Gastrocnemius medialis (tissue), 4 donors: ENCODE measurements at regions not wholly inside any gene's neighbourhood (a gene's known extent, or its start where the extent isn't known, plus 50 kb on each side); places are given as distances from the start of the nearest gene placed in this dataset.

Experiments
- POLR2A ChIP-seq, 2 donors: fragments of 450-650 bp; IDR thresholded peaks; one replicate each; pipeline ENCODE4 v1.6.1; 2017; ENCODE audit warnings: antibody characterized with exemption in 2 of 2, mild to moderate bottlenecking in 2 of 2, moderate library complexity in 2 of 2
- TF ChIP-seq, protein P1 (sequence below), 5 experiments: fragments of 450-650 bp in 3 of 5; fragments of 200-600 bp in 2 of 5; sonication (generic) in 2 of 5; IDR thresholded peaks in 4 of 5; conservative IDR thresholded peaks in 1 of 5; 1 replicate in 4 of 5; 2 replicates in 1 of 5; pipeline ENCODE4 v1.5.1; 2016 to 2019; ENCODE audit warnings: antibody characterized with exemption in 5 of 5, mild to moderate bottlenecking in 3 of 5, moderate library complexity in 3 of 5

GRCh38 chr3:65060904-65061303, 373.1 kb upstream of the ADAMTS9 start:
- TF ChIP-seq, protein P1, sequence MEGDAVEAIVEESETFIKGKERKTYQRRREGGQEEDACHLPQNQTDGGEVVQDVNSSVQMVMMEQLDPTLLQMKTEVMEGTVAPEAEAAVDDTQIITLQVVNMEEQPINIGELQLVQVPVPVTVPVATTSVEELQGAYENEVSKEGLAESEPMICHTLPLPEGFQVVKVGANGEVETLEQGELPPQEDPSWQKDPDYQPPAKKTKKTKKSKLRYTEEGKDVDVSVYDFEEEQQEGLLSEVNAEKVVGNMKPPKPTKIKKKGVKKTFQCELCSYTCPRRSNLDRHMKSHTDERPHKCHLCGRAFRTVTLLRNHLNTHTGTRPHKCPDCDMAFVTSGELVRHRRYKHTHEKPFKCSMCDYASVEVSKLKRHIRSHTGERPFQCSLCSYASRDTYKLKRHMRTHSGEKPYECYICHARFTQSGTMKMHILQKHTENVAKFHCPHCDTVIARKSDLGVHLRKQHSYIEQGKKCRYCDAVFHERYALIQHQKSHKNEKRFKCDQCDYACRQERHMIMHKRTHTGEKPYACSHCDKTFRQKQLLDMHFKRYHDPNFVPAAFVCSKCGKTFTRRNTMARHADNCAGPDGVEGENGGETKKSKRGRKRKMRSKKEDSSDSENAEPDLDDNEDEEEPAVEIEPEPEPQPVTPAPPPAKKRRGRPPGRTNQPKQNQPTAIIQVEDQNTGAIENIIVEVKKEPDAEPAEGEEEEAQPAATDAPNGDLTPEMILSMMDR (IDR thresholded peaks at IDR 0.05 in 4 of 5, conservative IDR thresholded peaks at IDR 0.05 in 1 of 5): no peak
- TF ChIP-seq POLR2A (IDR thresholded peaks at IDR 0.05): no peak
